Hepatocyte (in vitro differentiated cells): ENCODE measurements at regions not wholly inside any gene's neighbourhood (a gene's known extent, or its start where the extent isn't known, plus 50 kb on each side); places are given as distances from the start of the nearest gene placed in this dataset.
A peak's percentile ranks its signal among the peaks of the same experiment; 100 is the strongest.

Experiments used
- DNase-seq: peaks from one replicate; pipeline ENCODE4 v3.0.0-alpha.2; 2016; ENCODE audit warnings: low spot score
- H2AFZ ChIP-seq: fragments of 200-600 bp; sonication (generic); 2 replicates; pipeline ENCODE4 v1.6.0; 2016; ENCODE audit warnings: antibody characterized with exemption, mild to moderate bottlenecking
- H3K27ac ChIP-seq: fragments of 200-600 bp; sonication (generic); 2 replicates; pipeline ENCODE4 v1.5.1; 2016; ENCODE audit warnings: mild to moderate bottlenecking
- H3K27me3 ChIP-seq: fragments of 200-600 bp; sonication (generic); 2 replicates; pipeline ENCODE4 v1.6.1; 2016
- H3K36me3 ChIP-seq: fragments of 200-600 bp; sonication (generic); replicated peaks from 2 replicates; pipeline ENCODE4 v1.5.1; 2016; ENCODE audit warnings: low read depth; ENCODE audit not compliant: insufficient read depth
- H3K4me1 ChIP-seq: fragments of 200-600 bp; sonication (generic); 2 replicates; pipeline ENCODE4 v1.5.1; 2016; ENCODE audit warnings: mild to moderate bottlenecking, moderate library complexity; ENCODE audit not compliant: insufficient read depth
- H3K4me2 ChIP-seq: fragments of 200-600 bp; sonication (generic); 2 replicates; pipeline ENCODE4 v1.6.0; 2016
- H3K4me3 ChIP-seq: fragments of 200-600 bp; sonication (generic); 2 replicates; pipeline ENCODE4 v1.5.1; 2016; ENCODE audit warnings: mild to moderate bottlenecking
- H3K79me2 ChIP-seq: fragments of 200-600 bp; sonication (generic); 2 replicates; pipeline ENCODE4 v1.6.0; 2017; ENCODE audit warnings: mild to moderate bottlenecking
- H3K9me2 ChIP-seq: fragments of 200-600 bp; sonication (generic); replicated peaks from 2 replicates; pipeline ENCODE4 v1.6.0; 2017; ENCODE audit warnings: mild to moderate bottlenecking; ENCODE audit not compliant: insufficient read depth
- H3K9me3 ChIP-seq: fragments of 200-600 bp; sonication (generic); 2 replicates; pipeline ENCODE4 v1.5.1; 2016; ENCODE audit warnings: low read depth, mild to moderate bottlenecking
- H4K20me1 ChIP-seq: fragments of 200-600 bp; sonication (generic); 2 replicates; pipeline ENCODE4 v1.6.0; 2016; ENCODE audit warnings: mild to moderate bottlenecking; ENCODE audit not compliant: insufficient read depth, poor library complexity, severe bottlenecking
- EZH2 ChIP-seq: fragments of 200-600 bp; sonication (generic); IDR thresholded peaks from 2 replicates; pipeline ENCODE4 v1.6.1; 2016; ENCODE audit warnings: antibody characterized with exemption, mild to moderate bottlenecking, borderline replicate concordance
- EZH2phosphoT487 ChIP-seq: fragments of 200-600 bp; sonication (generic); IDR thresholded peaks from one replicate; pipeline ENCODE4 v1.6.1; 2018; ENCODE audit warnings: antibody characterized with exemption, mild to moderate bottlenecking, low read depth, moderate library complexity; ENCODE audit not compliant: unreplicated experiment, severe bottlenecking
- WGBS: methylation state at CpG from one replicate; pipeline ENCODE4 v1.1.6; 2016; ENCODE audit warnings: low lambda C conversion rate; ENCODE audit errors: missing lambda C conversion rate; 5-methylcytosine and 5-hydroxymethylcytosine counted together
- TF ChIP-seq, protein P1 (sequence below): fragments of 200-600 bp; sonication (generic); IDR thresholded peaks from 2 replicates; pipeline ENCODE4 v1.5.1; 2016; ENCODE audit warnings: antibody characterized with exemption, mild to moderate bottlenecking; ENCODE audit not compliant: poor library complexity

DNA sequence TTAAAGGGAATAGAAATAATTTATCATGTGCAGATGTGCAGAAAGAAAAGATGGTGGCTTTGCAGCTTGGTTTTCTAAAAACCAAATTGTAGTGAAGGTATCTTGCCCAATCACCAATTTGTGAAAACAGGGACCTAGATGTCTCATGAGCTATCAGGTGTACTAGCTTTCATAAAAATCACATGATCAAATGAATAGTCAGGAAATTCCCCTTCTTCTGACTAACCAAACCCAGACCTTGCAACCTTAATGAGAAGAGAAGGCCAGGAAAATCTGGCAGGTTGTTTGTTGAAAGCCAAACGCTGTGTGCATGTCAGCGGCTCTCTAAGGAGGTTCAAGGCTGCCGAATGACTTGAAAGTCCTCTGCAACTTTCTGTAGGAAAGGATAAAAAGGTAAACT, 304.4 kb upstream of the NRP1 start:
- H2AFZ ChIP-seq = no peak overlapping the region
- no peak overlapping the region for H3K4me3 ChIP-seq
- H3K4me2 ChIP-seq = no peak overlapping the region
- H4K20me1 ChIP-seq = no peaks in the 10 kb centered on the region
- no peaks in the 10 kb centered on the region for H3K9me3 ChIP-seq
- H3K36me3 ChIP-seq = no peaks in the 10 kb centered on the region
- no peaks in the 10 kb centered on the region for H3K27me3 ChIP-seq
- TF ChIP-seq EZH2 (no peak), EZH2phosphoT487 (no peak)
- TF ChIP-seq, protein P1, sequence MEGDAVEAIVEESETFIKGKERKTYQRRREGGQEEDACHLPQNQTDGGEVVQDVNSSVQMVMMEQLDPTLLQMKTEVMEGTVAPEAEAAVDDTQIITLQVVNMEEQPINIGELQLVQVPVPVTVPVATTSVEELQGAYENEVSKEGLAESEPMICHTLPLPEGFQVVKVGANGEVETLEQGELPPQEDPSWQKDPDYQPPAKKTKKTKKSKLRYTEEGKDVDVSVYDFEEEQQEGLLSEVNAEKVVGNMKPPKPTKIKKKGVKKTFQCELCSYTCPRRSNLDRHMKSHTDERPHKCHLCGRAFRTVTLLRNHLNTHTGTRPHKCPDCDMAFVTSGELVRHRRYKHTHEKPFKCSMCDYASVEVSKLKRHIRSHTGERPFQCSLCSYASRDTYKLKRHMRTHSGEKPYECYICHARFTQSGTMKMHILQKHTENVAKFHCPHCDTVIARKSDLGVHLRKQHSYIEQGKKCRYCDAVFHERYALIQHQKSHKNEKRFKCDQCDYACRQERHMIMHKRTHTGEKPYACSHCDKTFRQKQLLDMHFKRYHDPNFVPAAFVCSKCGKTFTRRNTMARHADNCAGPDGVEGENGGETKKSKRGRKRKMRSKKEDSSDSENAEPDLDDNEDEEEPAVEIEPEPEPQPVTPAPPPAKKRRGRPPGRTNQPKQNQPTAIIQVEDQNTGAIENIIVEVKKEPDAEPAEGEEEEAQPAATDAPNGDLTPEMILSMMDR = no peak
- H3K79me2 ChIP-seq = no peaks in the 10 kb centered on the region
- no peaks in the 10 kb centered on the region for H3K9me2 ChIP-seq
- DNase-seq = no peak
- WGBS = 89% methylated on average over 3 of the region's 3 CpGs
- H3K27ac ChIP-seq = no peak overlapping the region
- H3K4me1 ChIP-seq = no peaks in the 10 kb centered on the region

DNA sequence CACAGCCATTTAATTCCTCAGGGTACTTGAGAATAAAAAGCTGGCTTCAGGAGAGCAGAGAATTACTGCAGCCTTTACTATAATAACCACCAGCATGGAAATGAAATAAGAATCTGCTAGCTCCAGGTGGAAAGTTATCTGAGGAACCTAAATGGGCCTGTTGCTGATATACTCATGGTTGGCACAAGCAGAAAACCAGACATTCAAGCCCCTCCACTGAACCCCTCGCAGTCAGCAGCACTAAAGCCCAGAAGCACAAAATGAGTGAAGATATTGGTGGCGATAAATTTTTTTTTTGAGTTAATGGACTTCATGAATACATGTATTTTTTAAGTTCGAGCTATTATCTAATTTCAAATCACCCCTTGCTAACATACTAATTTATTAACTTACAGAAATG, 303.9 kb upstream of the NRP1 start:
- 98% methylated on average over 3 of the region's 3 CpGs for WGBS
- Histone ChIP-seq H3K79me2 (no peaks in the 10 kb centered on the region), H3K27me3 (no peaks in the 10 kb centered on the region), H3K4me1 (no peaks in the 10 kb centered on the region), H3K9me2 (no peaks in the 10 kb centered on the region), H3K36me3 (no peaks in the 10 kb centered on the region), H3K27ac (no peak overlapping the region), H4K20me1 (no peaks in the 10 kb centered on the region), H3K9me3 (no peaks in the 10 kb centered on the region), H2AFZ (no peak overlapping the region), H3K4me3 (no peak overlapping the region), H3K4me2 (no peak overlapping the region)
- TF ChIP-seq EZH2 (no peak), EZH2phosphoT487 (no peak)
- TF ChIP-seq, protein P1 = no peak
- no peak for DNase-seq

DNA sequence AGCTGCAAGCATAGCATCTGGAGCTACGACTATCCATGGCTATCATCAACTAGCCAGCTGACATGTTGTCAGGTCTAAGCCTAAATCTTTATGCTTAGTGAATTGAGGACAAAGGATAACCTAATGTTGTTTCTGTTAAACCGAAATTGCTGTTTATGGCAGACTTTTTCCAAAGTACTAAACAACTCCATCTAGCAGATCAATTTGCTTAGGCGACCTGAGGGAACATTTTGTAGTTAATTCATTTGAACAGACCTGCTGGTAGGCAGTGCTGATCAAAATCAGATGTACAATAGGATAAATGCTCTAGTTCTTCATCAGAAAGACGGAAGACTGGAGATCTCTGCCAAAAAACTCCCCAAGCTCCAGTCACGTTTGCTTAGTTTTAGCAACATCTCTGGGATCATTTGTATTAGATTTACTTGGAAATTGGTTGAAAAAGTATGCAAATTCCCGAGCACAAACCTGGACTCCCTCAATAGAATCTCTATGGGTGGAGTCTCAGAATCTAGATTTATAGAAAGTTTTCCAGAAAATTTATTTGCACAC, 301.6 kb upstream of the NRP1 start:
- Histone ChIP-seq H3K79me2 (no peaks in the 10 kb centered on the region), H2AFZ (no peak overlapping the region), H3K4me3 (no peak overlapping the region), H3K36me3 (no peaks in the 10 kb centered on the region), H3K9me2 (no peaks in the 10 kb centered on the region), H3K4me2 (no peak overlapping the region), H3K27me3 (no peaks in the 10 kb centered on the region), H3K4me1 (no peaks in the 10 kb centered on the region), H4K20me1 (no peaks in the 10 kb centered on the region), H3K27ac (peak overlapping the region; percentile 31), H3K9me3 (no peaks in the 10 kb centered on the region)
- 60% methylated on average over 6 of the region's 6 CpGs for WGBS
- no peak for DNase-seq
- no peak for TF ChIP-seq EZH2

DNA sequence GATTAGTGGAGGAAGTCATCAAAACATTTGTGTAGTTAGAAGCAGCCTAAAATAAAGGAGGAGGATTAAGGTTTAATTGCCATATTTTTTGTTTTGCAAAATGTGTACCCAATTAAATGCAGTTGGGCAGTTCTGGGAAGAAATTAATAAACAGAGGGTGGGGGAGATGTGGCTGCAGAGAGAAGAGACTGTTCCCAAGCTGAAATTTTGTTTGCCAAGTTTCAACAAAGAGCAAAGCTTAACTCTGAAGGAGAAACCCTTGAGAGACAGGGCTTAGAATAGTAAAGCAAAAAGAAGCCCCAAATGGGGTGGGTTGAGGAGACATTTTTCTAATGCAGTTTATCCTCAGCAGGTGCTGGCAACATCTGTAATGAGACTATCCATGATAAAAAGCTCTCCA, 298.0 kb upstream of the NRP1 start:
- no peaks in the 10 kb centered on the region for H3K9me3 ChIP-seq
- no peak for DNase-seq
- no peaks in the 10 kb centered on the region for H4K20me1 ChIP-seq
- H3K36me3 ChIP-seq = no peaks in the 10 kb centered on the region
- TF ChIP-seq, protein P1 = no peak
- no peak for TF ChIP-seq EZH2phosphoT487
- TF ChIP-seq EZH2 = no peak
- H3K4me3 ChIP-seq = no peak overlapping the region
- H3K4me1 ChIP-seq = no peaks in the 10 kb centered on the region
- H3K4me2 ChIP-seq = no peak overlapping the region
- no peaks in the 10 kb centered on the region for H3K79me2 ChIP-seq
- H3K27me3 ChIP-seq = no peaks in the 10 kb centered on the region
- H3K27ac ChIP-seq = no peak overlapping the region
- H3K9me2 ChIP-seq = no peaks in the 10 kb centered on the region
- H2AFZ ChIP-seq = no peak overlapping the region
